ENCODE measurements at regions not wholly inside any gene's neighbourhood (a gene's known extent, or its start where the extent isn't known, plus 50 kb on each side); places are given as distances from the start of the nearest gene placed in this dataset.

- Mint-ChIP-seq H3K9me3 (no peaks in the 10 kb centered on the region), H3K27ac (no peak overlapping the region), H3K27me3 (peaks cover 12% of the 10 kb centered on the region), H3K4me1 (no peaks in the 10 kb centered on the region), H3K4me3 (no peak overlapping the region)
- ATAC-seq (no peak), DNase-seq (no peak)
Measured at GRCh38 chr2:204170411-204170810, 233.8 kb downstream of the ICOS start.

- Mint-ChIP-seq H3K27me3 (peaks cover 2% of the 10 kb centered on the region), H3K9me3 (peaks cover 0 to 8% of the 10 kb centered on the region in 2 donors), H3K4me1 (peaks cover under 1% of the 10 kb centered on the region)
Measured at GRCh38 chr2:204171432-204172144, 235.0 kb downstream of the ICOS start.

DNA sequence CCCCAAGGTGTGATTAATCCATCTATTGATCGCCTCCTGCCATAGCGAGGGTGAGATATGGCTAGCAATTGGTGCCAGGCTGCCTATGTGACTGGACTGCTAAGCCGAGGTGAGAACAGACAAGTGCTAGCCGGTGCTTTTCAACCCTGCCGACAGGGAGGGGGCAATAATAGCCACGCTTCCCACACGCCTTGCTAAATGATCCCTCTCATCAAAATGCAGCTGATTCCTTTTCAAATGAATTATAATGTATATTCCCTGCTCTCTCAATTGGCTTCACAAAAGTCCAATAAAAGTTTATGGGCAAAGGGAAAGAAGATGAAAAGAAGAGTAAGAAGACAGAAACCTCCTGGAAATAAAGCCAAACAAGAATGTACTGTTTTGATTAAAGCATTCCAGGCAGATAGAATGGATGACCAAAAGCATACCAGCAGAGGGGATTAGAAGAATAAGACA lies 235.6 kb downstream of the ICOS start:
- Mint-ChIP-seq H3K27me3 (no peaks in the 10 kb centered on the region), H3K27ac (no peak overlapping the region)

More at GRCh38 chr2:204171432-204172144, 235.0 kb downstream of the ICOS start:
- Mint-ChIP-seq H3K4me3 (no peak overlapping the region), H3K27ac (no peak overlapping the region)
- DNase-seq = no peak
- no peak for ATAC-seq

DNA sequence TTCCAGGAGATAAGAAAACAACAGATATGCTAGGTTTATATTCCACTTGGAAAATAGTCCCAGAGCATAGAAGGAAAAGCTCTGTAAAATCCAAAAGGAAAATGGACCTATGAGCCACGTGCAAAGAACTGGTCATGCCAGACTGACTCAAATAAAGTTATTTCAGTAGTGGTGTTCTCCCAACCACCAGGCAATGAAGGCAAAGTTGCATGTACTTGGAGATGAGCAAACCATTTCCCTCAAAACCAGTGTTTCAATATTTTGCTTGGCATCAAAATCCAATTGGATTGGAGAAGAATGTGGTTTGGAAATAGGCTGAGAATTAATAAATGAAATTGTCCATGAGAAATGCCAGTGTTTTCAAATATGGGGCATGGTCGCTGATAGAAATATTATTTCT lies 237.5 kb downstream of the ICOS start:
- no peak overlapping the region for H3K27ac Mint-ChIP-seq
- peaks cover 8% of the 10 kb centered on the region for H3K27me3 Mint-ChIP-seq
- ATAC-seq = no peak
- no peak for DNase-seq
- H3K4me1 Mint-ChIP-seq = peaks cover 5% of the 10 kb centered on the region
- H3K9me3 Mint-ChIP-seq = peaks cover 0 to 13% of the 10 kb centered on the region in 2 donors
- H3K4me3 Mint-ChIP-seq = no peak overlapping the region

More for the DNA sequence above, 235.6 kb downstream of the ICOS start:
- Mint-ChIP-seq H3K9me3 (peaks cover 0 to 13% of the 10 kb centered on the region in 2 donors), H3K4me1 (peaks cover 5% of the 10 kb centered on the region), H3K4me3 (no peak overlapping the region)
- ATAC-seq (no peak), DNase-seq (no peak)

GRCh38 chr2:204175552-204176271 lies 239.1 kb downstream of the ICOS start:
- Mint-ChIP-seq H3K27me3 (peaks cover 16% of the 10 kb centered on the region), H3K27ac (no peak overlapping the region), H3K9me3 (peaks cover 0 to 13% of the 10 kb centered on the region in 2 donors), H3K4me3 (no peak overlapping the region), H3K4me1 (peaks cover 5% of the 10 kb centered on the region)
- no peak for DNase-seq
- no peak for ATAC-seq

GRCh38 chr2:204176306-204176705 lies 239.7 kb downstream of the ICOS start:
- DNase-seq = no peak
- peaks cover 18% of the 10 kb centered on the region for H3K27me3 Mint-ChIP-seq
- peaks cover 0 to 13% of the 10 kb centered on the region in 2 donors for H3K9me3 Mint-ChIP-seq
- no peak for ATAC-seq
- H3K4me3 Mint-ChIP-seq = no peak overlapping the region
- peaks cover 5% of the 10 kb centered on the region for H3K4me1 Mint-ChIP-seq
- no peak overlapping the region for H3K27ac Mint-ChIP-seq

DNA sequence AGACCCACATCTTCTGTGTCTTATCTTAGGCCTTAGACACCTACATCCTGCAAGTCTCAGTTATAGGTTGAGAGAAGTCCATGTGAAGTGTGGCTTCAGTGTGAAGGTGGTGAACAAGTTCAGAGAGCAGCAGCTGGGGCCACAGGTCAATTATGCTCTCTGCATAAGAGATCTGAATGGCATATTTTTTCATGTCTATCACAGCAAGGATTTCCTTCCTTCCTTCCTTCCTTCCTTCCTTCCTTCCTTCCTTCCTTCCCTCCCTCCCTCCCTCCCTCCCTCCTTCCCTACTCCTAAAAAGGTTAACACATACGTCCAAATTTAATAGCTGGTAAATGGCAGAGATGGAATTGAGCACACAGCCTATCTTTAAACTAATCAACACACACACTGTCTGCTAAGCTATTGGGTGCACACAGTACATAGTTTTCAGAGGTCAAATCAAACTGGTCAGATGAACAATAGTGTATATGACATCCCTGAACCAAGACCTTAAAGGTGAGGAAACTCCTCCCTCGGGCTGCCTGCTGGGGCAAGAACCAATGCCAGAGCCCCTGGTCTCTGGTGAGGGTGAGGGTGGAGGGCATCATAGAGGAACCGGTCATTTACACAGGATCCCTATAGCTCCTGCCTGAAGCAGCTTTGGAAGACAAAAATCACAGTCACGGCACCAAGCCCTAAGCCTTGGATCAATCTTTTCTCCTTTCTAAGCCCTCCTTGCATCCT lies 240.9 kb downstream of the ICOS start:
- H3K9me3 Mint-ChIP-seq = peaks cover 0 to 13% of the 10 kb centered on the region in 2 donors
- H3K27me3 Mint-ChIP-seq = peaks cover 18% of the 10 kb centered on the region
- ATAC-seq (peak; percentile 67), DNase-seq (no peak)
- H3K4me1 Mint-ChIP-seq = peaks cover 5% of the 10 kb centered on the region
- peak overlapping the region in 1 of 2 donors; percentile 77 for H3K27ac Mint-ChIP-seq
- no peak overlapping the region for H3K4me3 Mint-ChIP-seq

DNA sequence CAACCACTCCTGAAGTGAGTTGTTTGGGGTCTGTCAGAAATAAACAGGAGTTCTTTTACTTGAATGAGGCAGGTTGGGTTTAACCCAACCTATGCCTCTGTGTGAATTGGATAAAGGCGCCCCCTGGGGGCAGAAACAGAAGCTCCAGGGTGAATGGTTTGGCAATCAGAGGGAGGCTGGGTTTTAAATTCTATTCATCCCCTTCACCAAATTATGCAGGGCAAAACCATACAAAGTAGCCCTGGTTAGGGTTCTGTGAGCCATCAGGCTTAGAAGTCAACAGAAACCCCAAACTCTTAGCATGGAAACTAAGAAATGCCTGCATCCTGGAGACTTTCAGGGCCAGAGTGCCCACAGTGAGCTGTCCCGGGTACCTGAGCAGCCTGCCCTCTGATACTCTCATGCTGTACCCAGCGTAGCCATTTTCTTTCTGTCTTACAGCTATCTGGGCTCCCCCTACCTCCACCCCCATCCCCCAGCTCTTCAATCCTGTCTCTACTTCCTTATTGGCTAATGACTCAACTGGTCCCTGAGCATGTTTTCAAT lies 241.5 kb downstream of the ICOS start:
- no peak overlapping the region for H3K4me3 Mint-ChIP-seq
- peaks cover 18% of the 10 kb centered on the region for H3K27me3 Mint-ChIP-seq
- DNase-seq = peak; percentile 62 to 69
- H3K27ac Mint-ChIP-seq = no peak overlapping the region
- ATAC-seq = peak; percentile 89
- peaks cover 0 to 13% of the 10 kb centered on the region in 2 donors for H3K9me3 Mint-ChIP-seq
- peaks cover 5% of the 10 kb centered on the region for H3K4me1 Mint-ChIP-seq

DNA sequence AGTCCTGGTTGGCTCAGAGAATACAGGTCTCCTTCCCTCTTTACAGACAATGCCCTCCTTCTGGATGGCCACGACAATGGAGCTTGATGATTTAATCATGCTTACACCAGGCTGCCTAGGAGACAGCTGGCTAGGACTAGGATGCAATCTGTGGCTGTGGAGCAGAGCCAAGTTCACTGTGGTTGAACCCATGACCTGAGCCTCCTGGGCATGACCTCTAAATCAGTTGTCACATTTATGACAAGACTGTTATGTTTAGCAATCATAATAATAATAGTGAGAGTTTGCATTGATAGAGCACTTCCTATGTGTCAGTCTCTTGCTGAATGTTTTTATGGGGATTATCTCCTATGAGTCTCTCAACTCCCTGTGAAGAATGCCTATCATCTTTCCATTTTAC lies 244.1 kb downstream of the ICOS start:
- peaks cover 5% of the 10 kb centered on the region for H3K4me1 Mint-ChIP-seq
- H3K9me3 Mint-ChIP-seq = peaks cover 0 to 13% of the 10 kb centered on the region in 2 donors
- ATAC-seq (peak; percentile 5), DNase-seq (no peak)
- no peak overlapping the region for H3K27ac Mint-ChIP-seq
- no peak overlapping the region for H3K4me3 Mint-ChIP-seq
- peaks cover 18% of the 10 kb centered on the region for H3K27me3 Mint-ChIP-seq

DNA sequence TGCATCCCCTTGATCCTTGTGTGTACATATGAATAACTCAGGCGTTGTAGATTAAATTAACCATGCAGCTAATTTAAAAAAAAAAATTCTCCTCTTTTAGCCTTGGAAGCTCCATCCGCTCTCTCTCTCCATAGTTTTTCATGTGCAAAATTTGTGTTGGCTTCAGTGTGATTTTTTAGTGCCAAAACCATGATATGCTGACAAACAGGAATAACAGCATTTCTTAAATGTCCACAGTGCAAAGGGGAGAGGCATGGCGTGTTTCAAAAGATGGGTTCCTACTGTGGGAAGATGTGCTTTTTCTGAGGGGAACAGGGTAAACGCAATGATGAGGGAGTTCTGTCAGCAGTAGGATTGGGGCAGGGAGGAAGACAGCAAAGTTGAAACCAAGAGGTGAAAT lies 247.0 kb downstream of the ICOS start:
- DNase-seq = no peak
- Mint-ChIP-seq H3K4me3 (no peak overlapping the region), H3K27me3 (peaks cover 12% of the 10 kb centered on the region), H3K4me1 (peaks cover 14% of the 10 kb centered on the region), H3K27ac (no peak overlapping the region), H3K9me3 (peaks cover 0 to 3% of the 10 kb centered on the region in 2 donors)
- ATAC-seq = no peak

DNA sequence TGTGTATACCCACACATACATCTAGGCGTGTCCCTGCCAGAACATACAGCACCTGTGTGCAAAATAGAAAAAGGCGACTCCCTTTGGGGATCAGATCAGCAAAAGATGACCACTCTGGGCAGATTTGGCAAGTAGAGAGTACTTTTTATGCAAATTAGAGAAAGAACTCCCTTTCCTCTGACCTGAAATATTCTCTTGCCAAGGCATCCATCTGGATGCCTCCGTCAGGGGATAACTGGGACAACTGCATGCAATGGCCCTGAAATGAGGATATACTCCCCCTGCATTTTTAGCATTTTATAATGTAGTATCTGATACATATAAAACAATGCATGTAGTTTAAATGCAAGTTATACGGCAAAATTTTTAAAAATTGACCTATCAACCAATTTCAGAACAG lies 247.7 kb downstream of the ICOS start:
- no peak for ATAC-seq
- DNase-seq = no peak
- H3K4me3 Mint-ChIP-seq = no peak overlapping the region
- H3K27me3 Mint-ChIP-seq = peaks cover 9% of the 10 kb centered on the region
- no peak overlapping the region for H3K27ac Mint-ChIP-seq
- peaks cover 14% of the 10 kb centered on the region for H3K4me1 Mint-ChIP-seq
- H3K9me3 Mint-ChIP-seq = peaks cover 0 to 10% of the 10 kb centered on the region in 2 donors

GRCh38 chr2:204187229-204188083 lies 250.9 kb downstream of the ICOS start:
- no peaks in the 10 kb centered on the region for H3K27me3 Mint-ChIP-seq
- ATAC-seq (peak; percentile 70), DNase-seq (peak in 1 of 2 donors; percentile 14)
- H3K4me3 Mint-ChIP-seq = no peak overlapping the region
- peaks cover 0 to 11% of the 10 kb centered on the region in 2 donors for H3K9me3 Mint-ChIP-seq
- H3K4me1 Mint-ChIP-seq = peaks cover 14% of the 10 kb centered on the region
- H3K27ac Mint-ChIP-seq = peak overlapping the region in 1 of 2 donors; percentile 53

- ATAC-seq (no peak), DNase-seq (no peak)
- no peak overlapping the region for H3K4me3 Mint-ChIP-seq
- H3K27me3 Mint-ChIP-seq = peaks cover 25% of the 10 kb centered on the region
- no peak overlapping the region for H3K27ac Mint-ChIP-seq
- peaks cover 14% of the 10 kb centered on the region for H3K4me1 Mint-ChIP-seq
- H3K9me3 Mint-ChIP-seq = peaks cover 0 to 11% of the 10 kb centered on the region in 2 donors
Measured at GRCh38 chr2:204191574-204191973, 255.0 kb downstream of the ICOS start.

GRCh38 chr2:204195498-204195897 lies 258.9 kb downstream of the ICOS start:
- ATAC-seq (no peak), DNase-seq (no peak)
- Mint-ChIP-seq H3K4me1 (no peaks in the 10 kb centered on the region), H3K4me3 (no peak overlapping the region), H3K9me3 (no peaks in the 10 kb centered on the region), H3K27me3 (peaks cover 25% of the 10 kb centered on the region), H3K27ac (no peak overlapping the region)
